GM23338 (cell line): ENCODE measurements at regions not wholly inside any gene's neighbourhood (a gene's known extent, or its start where the extent isn't known, plus 50 kb on each side); places are given as distances from the start of the nearest gene placed in this dataset.

Experiments
- ATAC-seq: fragments of 200-7000 bp; cut with Tn5 transposase; 3 replicates; pipeline ENCODE4 v1.9.1; 2020
- DNase-seq: peaks from one replicate; pipeline ENCODE4 v3.0.0-alpha.2; 2015; ENCODE audit warnings: low spot score
- H2AFZ ChIP-seq: fragments of 200-600 bp; sonication (generic); 2 replicates; pipeline ENCODE4 v1.8.0; 2016; ENCODE audit warnings: antibody characterized with exemption, mild to moderate bottlenecking, moderate library complexity
- H3F3A ChIP-seq: fragments of 200-600 bp; sonication (generic); replicated peaks from 2 replicates; pipeline ENCODE4 v1.8.0; 2017; ENCODE audit warnings: antibody characterized with exemption, mixed run types, low read depth
- H3K27ac ChIP-seq: fragments of 200-600 bp; sonication (generic); 2 replicates; pipeline ENCODE4 v1.6.1; 2016; ENCODE audit warnings: low read depth
- H3K27me3 ChIP-seq: fragments of 200-600 bp; sonication (generic); 2 replicates; pipeline ENCODE4 v1.8.0; 2016; ENCODE audit warnings: mild to moderate bottlenecking, mixed run types, moderate library complexity; ENCODE audit not compliant: insufficient read depth
- H3K36me3 ChIP-seq: fragments of 200-600 bp; sonication (generic); 2 replicates; pipeline ENCODE4 v1.8.0; 2016; ENCODE audit warnings: mild to moderate bottlenecking; ENCODE audit not compliant: insufficient read depth
- H3K4me1 ChIP-seq: fragments of 200-600 bp; sonication (generic); 2 replicates; pipeline ENCODE4 v1.8.0; 2016; ENCODE audit warnings: mild to moderate bottlenecking, moderate library complexity; ENCODE audit not compliant: insufficient read depth
- H3K4me2 ChIP-seq: fragments of 200-600 bp; sonication (generic); 2 replicates; pipeline ENCODE4 v1.7.1; 2017; ENCODE audit warnings: mixed run types
- H3K4me3 ChIP-seq: fragments of 200-600 bp; sonication (generic); 2 replicates; pipeline ENCODE4 v1.6.1; 2016; ENCODE audit warnings: mixed run types
- H3K79me2 ChIP-seq: fragments of 200-600 bp; sonication (generic); replicated peaks from 2 replicates; pipeline ENCODE4 v1.8.0; 2017; ENCODE audit warnings: mild to moderate bottlenecking; ENCODE audit not compliant: insufficient read depth
- H3K9me2 ChIP-seq: fragments of 200-600 bp; sonication (generic); 2 replicates; pipeline ENCODE4 v1.8.0; 2017; ENCODE audit not compliant: insufficient read depth
- H4K20me1 ChIP-seq: fragments of 200-600 bp; sonication (generic); replicated peaks from 2 replicates; pipeline ENCODE4 v1.8.0; 2017; ENCODE audit warnings: mild to moderate bottlenecking; ENCODE audit not compliant: insufficient read depth
- H3K27ac Mint-ChIP-seq: 2 replicates; pipeline ENCODE4 v1.8.0; 2020; ENCODE audit warnings: inconsistent platforms, mild to moderate bottlenecking, moderate library complexity, mixed read lengths
- H3K27me3 Mint-ChIP-seq: 3 replicates; pipeline ENCODE4 v1.8.0; 2022; ENCODE audit warnings: low read depth, mild to moderate bottlenecking, moderate library complexity, mixed read lengths, inconsistent platforms; ENCODE audit not compliant: insufficient read depth, poor library complexity
- H3K36me3 Mint-ChIP-seq: 3 replicates; pipeline ENCODE4 v1.8.0; 2021; ENCODE audit warnings: low read depth, mild to moderate bottlenecking, inconsistent platforms, moderate library complexity, mixed read lengths
- H3K4me1 Mint-ChIP-seq: 3 replicates; pipeline ENCODE4 v1.8.0; 2020; ENCODE audit warnings: mild to moderate bottlenecking, inconsistent platforms, mixed read lengths
- H3K4me3 Mint-ChIP-seq: 3 replicates; pipeline ENCODE4 v1.8.0; 2021; ENCODE audit warnings: moderate library complexity, mild to moderate bottlenecking, inconsistent platforms, mixed read lengths
- H3K9me3 Mint-ChIP-seq: 3 replicates; pipeline ENCODE4 v1.8.0; 2020; ENCODE audit warnings: moderate library complexity, mild to moderate bottlenecking, inconsistent platforms, mixed read lengths
- CREB1 ChIP-seq: fragments of 250-450 bp; sonication (Bioruptor Pico); IDR thresholded peaks from 2 replicates; pipeline ENCODE4 v1.5.0; 2020; ENCODE audit warnings: low read depth, mild to moderate bottlenecking, moderate library complexity
- CTCF ChIP-seq, 2 experiments: fragments of 200-600 bp in 1 of 2; sonication (generic) in 1 of 2; conservative IDR thresholded peaks; 2 replicates each; pipeline versions ENCODE4 v1.5.1 to v1.6.1; 2016 to 2017; ENCODE audit warnings: antibody characterized with exemption in 2 of 2, low read depth in 2 of 2, mild to moderate bottlenecking in 2 of 2, moderate library complexity in 1 of 2
- ETS1 ChIP-seq: IDR thresholded peaks from 2 replicates; pipeline ENCODE4 v1.6.1; 2016; ENCODE audit warnings: antibody characterized with exemption
- EZH2 ChIP-seq: fragments of 200-600 bp; sonication (generic); IDR thresholded peaks from one replicate; pipeline ENCODE4 v1.8.0; 2017; ENCODE audit warnings: antibody characterized with exemption, mild to moderate bottlenecking, low read depth; ENCODE audit not compliant: unreplicated experiment
- EZH2phosphoT487 ChIP-seq: fragments of 200-600 bp; sonication (generic); IDR thresholded peaks from one replicate; pipeline ENCODE4 v1.8.1; 2018; ENCODE audit warnings: antibody characterized with exemption; ENCODE audit not compliant: unreplicated experiment
- JUNB ChIP-seq: IDR thresholded peaks from one replicate; pipeline ENCODE4 v1.6.1; 2016; ENCODE audit warnings: antibody characterized with exemption; ENCODE audit not compliant: unreplicated experiment
- NANOG ChIP-seq: IDR thresholded peaks from 2 replicates; pipeline ENCODE4 v1.6.1; 2016; ENCODE audit warnings: antibody characterized with exemption, borderline replicate concordance
- POLR2AphosphoS5 ChIP-seq: IDR thresholded peaks from 2 replicates; pipeline ENCODE4 v1.6.1; 2016; ENCODE audit warnings: antibody characterized with exemption, low read depth
- REST ChIP-seq: IDR thresholded peaks from one replicate; pipeline ENCODE4 v1.6.1; 2018; ENCODE audit warnings: antibody characterized with exemption; ENCODE audit not compliant: unreplicated experiment
- STAT1 ChIP-seq: IDR thresholded peaks from one replicate; pipeline ENCODE4 v1.6.1; 2016; ENCODE audit warnings: antibody characterized with exemption; ENCODE audit not compliant: unreplicated experiment
- ZNF114 ChIP-seq: fragments of 250-450 bp; sonication (Bioruptor Pico); IDR thresholded peaks from 2 replicates; pipeline ENCODE4 v1.5.0; 2020; ENCODE audit warnings: mild to moderate bottlenecking, moderate library complexity
- ZNF331 ChIP-seq: fragments of 250-450 bp; sonication (Bioruptor Pico); IDR thresholded peaks from 2 replicates; pipeline ENCODE4 v1.5.0; 2020; ENCODE audit warnings: low read depth, mild to moderate bottlenecking, moderate library complexity
- ZNF462 ChIP-seq: fragments of 250-450 bp; sonication (Bioruptor Pico); IDR thresholded peaks from 2 replicates; pipeline ENCODE4 v1.5.0; 2020; ENCODE audit warnings: mild to moderate bottlenecking, moderate library complexity

- Mint-ChIP-seq H3K4me3 (no peak overlapping the region), H3K36me3 (peaks cover 15% of the 10 kb centered on the region; the same call in 2 of the 3 replicates), H3K9me3 (peaks cover 22% of the 10 kb centered on the region), H3K27me3 (peaks cover 2% of the 10 kb centered on the region), H3K4me1 (no peaks in the 10 kb centered on the region), H3K27ac (no peak overlapping the region)
- Histone ChIP-seq H3K27me3 (no peaks in the 10 kb centered on the region), H3K4me1 (no peaks in the 10 kb centered on the region), H3K9me2 (no peaks in the 10 kb centered on the region; the same call in 1 of the 2 replicates), H3F3A (no peaks in the 10 kb centered on the region), H2AFZ (no peak overlapping the region), H3K4me2 (no peak overlapping the region), H3K79me2 (no peaks in the 10 kb centered on the region), H4K20me1 (no peaks in the 10 kb centered on the region), H3K36me3 (no peaks in the 10 kb centered on the region; the same call in 1 of the 2 replicates), H3K4me3 (no peak overlapping the region), H3K27ac (no peak overlapping the region)
- DNase-seq (no peak), ATAC-seq (no peak)
- TF ChIP-seq EZH2 (no peak), CTCF (conservative IDR thresholded peaks at IDR 0.05; ENCODE audit: low read depth in 2 of 2) (no peak), ETS1 (no peak), ZNF331 (CRISPR knock-in tag) (no peak), STAT1 (no peak), REST (no peak), POLR2AphosphoS5 (no peak), EZH2phosphoT487 (no peak), CREB1 (CRISPR knock-in tag) (no peak), JUNB (no peak), ZNF114 (CRISPR knock-in tag) (no peak), ZNF462 (CRISPR knock-in tag) (no peak), NANOG (no peak)
These were observed 909.1 kb downstream of the NCAM2 start for GRCh38 chr21:21907271-21907670.
